NCI-H2227 treated with DMSO at 0.1 percent for 48 hours (cell line): ENCODE measurements at regions not wholly inside any gene's neighbourhood (a gene's known extent, or its start where the extent isn't known, plus 50 kb on each side); places are given as distances from the start of the nearest gene placed in this dataset.

ENCODE experiments used
- DNase-seq: peaks from one replicate; lab custom pipeline; 2025; lab: John Stamatoyannopoulos, UW

- DNase-seq: no peak
Measured at GRCh38 chr19:28221736-28222135, 991.2 kb downstream of the UQCRFS1 start.

DNA sequence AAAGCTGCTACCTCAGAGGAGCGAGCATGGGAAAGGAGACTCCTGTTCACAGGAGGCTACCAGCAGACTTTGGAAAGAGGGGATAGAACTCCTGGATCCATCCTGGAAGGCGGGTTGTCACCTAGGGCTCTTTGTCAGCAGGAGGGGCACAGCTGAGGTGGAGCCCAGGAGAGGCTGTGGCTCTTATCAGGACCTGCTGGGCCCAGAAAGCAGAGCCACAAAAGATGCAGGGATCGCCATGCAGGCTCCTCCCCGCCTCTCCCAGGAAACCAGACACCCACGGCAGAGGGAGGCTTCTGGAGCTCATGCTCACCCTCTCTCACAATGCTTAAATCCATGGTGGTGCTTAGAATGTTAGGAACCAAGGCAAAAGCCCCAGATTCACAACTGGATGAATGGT lies 994.2 kb downstream of the UQCRFS1 start:
- no peak for DNase-seq

DNA sequence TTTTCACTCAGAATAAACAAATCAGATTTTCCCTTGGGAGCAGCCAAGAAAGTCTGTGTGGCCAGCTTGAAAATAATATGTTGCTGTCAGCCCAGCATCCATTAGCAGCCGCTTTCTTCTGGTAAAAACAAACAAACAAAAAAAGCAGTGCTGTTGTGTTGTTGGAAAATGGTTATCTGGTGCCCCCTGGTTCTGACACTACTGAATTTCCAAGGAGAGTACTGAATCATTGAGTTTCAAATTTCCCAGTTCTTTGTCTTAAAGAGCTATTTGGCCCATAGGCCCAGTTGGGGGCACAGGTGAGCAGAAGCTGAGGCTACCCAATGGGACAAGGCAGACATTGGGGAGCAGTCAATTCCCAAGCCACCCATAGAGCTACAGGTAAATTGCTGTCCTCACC lies 995.9 kb downstream of the UQCRFS1 start:
- peak; percentile 22 for DNase-seq

DNA sequence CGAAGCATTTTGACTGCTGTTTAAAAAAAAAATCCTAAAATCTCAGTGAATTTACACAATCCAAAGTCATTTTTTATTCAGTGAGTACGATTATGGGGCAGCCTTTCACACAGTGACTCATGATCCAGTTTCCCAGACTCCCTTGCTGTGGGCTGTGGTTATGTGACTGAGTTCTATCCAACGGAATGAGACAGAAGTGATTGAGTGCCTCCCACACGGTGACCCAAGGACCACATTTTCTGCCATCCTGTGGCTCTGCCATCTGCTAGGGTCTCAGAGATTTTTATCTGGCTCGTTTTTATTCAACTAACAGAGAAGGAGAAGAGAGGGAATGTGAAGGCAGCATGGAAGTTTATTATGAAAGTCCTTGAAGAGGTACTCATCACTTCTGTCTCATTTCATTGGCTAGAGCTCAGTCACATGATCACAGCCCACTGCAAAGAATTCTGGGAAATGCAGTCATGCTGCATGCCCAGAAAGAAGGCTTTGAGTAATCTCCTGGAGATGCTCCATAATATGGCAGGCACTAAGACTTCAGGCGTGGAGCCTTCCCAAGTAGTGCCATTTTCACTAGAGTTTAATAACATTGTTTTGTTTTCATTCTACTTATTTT lies 999.4 kb downstream of the UQCRFS1 start:
- peak; percentile 73 for DNase-seq

- DNase-seq: no peak
Measured at GRCh38 chr19:28210886-28211285, 1002.1 kb downstream of the UQCRFS1 start.

DNA sequence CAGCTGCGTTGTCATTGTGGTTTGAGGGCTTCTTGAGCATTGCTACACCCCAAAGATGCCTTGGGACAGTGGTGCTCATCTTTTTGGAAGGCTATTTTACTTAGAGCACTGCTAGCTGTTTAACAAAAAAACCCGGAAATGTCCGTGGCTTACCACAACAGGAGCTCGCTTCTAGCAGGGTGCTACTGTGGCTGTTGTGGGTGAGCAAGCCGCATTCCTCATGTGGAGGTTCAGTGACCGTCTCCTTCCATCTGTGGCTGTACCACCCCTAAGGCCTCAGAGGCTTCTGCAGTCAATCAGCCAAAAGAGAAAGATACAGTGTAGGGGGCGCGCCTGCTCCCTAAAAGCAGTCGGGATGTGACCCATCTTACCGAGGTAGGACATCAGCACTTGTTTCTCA lies 1004.2 kb downstream of the UQCRFS1 start:
- DNase-seq: no peak

DNA sequence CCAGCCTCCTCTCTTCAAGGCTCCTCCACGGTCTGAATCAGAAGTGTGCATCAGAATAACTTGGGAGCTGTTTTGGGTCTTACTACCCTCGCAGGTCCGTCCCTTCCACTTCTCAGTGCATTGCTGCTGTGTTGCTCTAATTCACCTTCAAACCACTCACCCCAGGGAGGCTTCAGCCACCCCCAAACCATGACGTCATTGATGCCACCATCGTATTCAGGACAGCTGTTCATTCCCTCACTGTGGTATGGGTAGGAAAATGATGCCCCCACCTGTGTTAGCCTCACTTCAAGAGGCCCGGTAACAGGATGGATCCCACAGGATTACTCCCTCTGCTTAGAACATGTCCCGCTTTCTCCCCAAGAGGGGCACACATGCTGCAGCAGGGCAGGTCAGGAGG lies 1005.7 kb downstream of the UQCRFS1 start:
- DNase-seq: no peak

DNA sequence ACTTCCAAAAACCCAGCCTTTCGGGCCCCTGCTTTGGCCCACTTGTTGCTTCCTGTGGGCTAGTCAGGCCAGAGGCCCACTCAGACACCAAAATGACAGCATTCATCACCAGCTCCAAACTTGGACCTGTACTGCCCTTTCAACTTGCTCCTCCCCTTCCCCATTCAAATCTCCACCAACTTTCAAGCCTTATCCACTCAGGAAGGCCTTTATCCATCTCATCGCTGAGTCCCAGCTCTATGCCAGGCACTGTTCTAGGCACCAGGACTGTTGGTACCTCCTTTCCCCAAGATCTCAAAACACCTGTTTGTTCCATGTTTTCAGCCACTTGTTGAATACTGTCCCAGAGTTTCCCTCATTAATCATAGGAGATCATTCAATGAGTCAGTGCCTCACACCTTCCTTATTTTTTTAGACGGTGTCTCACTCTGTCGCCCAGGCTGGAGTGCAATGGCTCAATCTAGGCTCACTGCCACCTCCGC lies 1011.4 kb downstream of the UQCRFS1 start:
- no peak for DNase-seq

GRCh38 chr19:28199323-28199722 lies 1013.6 kb downstream of the UQCRFS1 start:
- DNase-seq: no peak

- DNase-seq: no peak
Measured at GRCh38 chr19:28196961-28197360, 1016.0 kb downstream of the UQCRFS1 start.

DNA sequence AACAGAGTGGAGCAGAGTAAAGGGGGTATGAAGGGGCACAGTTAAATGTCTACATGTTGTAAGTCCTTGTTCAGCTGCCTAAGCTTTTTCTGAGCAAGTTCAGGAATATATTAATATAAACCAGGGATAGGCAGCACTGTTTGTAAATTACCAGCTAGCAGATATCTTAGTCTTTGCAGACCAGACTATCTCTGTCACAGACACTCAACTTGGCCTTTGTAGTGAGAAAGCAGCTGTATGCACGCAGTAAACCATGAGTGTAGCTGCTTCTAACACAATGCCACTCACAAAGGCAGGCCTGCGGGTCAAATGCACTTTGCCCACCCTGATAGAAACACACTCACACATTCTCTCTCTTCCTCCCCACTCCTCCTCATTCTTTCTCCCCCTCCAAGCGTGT lies 1016.9 kb downstream of the UQCRFS1 start:
- DNase-seq: no peak

- DNase-seq: no peak
Measured at GRCh38 chr19:28185646-28186045, 1027.3 kb downstream of the UQCRFS1 start.

DNA sequence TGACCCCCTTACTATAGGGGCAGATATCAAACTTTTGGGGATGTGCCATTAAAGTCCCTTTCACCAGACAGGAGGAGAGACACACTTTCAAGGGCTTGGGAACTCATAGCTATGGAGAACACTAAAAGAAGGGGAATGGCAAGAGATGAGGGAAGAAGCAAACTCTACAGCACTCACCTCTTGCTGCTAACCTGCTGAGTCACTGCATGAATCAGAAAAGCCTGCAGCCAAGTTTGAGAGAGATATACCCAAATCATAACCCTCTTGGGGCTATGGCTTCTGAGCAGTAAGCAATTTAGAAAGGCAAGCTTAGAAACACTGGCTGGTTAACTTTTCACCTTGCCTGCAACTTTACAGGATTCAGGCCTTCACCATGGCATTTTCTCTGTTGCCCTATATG lies 1028.0 kb downstream of the UQCRFS1 start:
- DNase-seq: no peak

DNA sequence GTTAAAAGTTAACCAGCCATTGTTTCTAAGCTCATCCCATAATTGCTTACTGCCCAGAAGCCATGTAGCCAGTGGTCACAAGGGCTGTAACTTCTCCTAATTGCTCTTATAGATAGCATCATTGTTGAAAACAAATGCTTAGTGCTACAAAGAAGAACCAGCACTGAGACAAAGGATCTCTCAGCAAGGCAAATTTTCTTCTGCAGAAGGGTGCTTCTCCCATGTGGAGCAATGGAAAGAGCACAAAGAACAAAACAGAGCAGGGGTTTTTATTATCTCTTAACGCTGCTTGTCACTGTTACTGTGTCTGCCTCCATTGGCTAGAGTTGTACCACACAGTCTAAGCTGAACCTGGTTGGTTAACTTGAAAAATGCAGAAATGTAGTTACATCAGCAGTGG lies 1036.8 kb downstream of the UQCRFS1 start:
- no peak for DNase-seq

DNA sequence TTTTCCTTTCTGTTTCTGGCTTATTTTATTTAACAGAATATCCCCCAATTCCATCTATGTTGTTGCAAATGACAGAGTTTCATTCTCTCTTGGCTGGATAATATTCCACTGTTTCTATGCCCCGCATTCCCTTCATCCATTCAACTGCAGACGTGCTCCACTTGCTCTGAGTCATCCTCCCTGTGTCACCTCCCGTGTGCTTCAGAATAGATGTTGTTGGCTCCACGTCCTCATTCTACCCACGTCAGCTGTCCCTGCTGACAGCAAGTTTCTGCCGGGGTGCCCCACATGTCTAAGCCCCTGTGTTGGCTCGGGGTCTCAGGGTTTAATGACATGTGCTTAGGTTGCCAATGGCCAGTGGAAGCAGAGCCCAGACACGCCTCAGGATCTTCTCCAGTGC lies 1041.0 kb downstream of the UQCRFS1 start:
- DNase-seq: no peak

- no peak for DNase-seq
Measured at GRCh38 chr19:28170066-28170465, 1042.9 kb downstream of the UQCRFS1 start.

GRCh38 chr19:28169168-28169887 lies 1043.6 kb downstream of the UQCRFS1 start:
- DNase-seq: peak; percentile 29

GRCh38 chr19:28168557-28168956 lies 1044.4 kb downstream of the UQCRFS1 start:
- DNase-seq: no peak

DNA sequence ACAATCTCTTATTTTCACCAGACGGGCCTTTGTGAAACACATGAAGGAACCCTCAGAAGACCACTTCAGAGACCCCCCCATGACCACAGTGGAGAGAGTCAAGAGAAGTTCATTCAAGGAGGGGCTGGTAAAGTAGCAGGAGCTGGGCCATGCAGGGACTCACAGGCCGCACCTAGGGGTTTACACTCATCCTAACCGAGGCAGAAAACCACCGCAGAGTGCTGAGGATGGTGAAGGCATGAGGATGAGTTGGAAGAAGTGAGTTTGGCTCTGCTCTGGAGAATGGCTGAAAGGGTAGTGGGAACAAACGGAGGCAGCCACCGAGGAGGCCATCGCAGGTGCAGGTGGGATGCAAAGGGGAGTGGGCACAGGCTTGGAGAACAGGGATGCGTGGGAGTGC lies 1046.9 kb downstream of the UQCRFS1 start:
- DNase-seq: no peak

DNA sequence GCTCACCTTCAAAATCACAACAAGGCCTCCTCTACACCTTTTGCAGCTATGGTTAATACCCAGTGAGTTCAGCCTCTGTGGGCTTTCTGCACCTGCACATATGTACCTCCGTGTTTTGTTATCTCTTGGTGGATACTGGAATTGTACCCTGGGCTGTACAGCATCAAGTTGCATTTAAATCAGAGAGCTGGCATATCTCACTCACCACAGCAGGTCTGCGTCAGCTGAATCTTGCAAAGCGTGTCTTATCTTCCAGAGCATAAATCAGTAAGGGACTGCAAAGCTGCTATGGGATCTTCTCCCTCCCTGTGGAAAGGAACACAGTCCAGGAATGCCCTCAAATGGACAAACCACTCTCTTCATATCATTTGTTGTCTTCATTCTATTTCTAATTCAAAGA lies 1048.7 kb downstream of the UQCRFS1 start:
- DNase-seq: no peak

DNA sequence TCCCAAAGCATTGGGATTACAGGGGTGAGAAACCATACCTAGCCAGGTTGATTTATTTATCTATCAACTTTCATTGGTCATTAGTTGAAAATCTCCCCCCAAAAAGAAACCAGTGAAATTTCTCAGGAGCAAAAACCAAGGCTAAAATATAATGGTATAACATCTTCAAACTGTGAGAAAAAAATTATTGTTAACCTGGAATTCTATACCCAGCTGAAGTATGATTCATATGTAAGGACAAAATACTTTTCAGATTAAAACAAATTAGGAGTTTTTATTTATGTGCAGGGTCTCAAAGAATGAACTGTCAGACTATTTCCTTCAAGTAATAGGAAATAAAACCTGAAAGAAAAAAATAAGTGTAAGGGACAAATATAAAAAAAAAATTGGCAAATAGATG lies 1053.9 kb downstream of the UQCRFS1 start:
- no peak for DNase-seq

DNA sequence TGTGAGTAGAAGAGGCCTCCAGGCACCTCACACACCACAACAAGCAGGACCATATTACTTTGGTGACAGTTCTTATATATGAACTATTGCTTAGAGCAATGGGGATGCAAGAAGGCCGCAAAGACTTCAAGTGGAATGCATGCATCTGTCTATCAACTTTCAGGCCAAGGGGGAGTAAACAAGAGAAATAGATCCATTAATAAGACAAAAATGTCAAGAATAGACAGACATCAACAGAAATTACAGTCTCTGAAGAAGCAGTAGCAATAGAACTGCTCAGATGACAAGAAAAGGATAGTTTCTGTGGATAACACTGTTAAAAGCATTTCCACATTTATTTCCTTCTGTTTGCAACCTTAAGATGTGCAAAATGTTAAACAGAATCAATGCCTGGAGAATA lies 1057.7 kb downstream of the UQCRFS1 start:
- no peak for DNase-seq

DNA sequence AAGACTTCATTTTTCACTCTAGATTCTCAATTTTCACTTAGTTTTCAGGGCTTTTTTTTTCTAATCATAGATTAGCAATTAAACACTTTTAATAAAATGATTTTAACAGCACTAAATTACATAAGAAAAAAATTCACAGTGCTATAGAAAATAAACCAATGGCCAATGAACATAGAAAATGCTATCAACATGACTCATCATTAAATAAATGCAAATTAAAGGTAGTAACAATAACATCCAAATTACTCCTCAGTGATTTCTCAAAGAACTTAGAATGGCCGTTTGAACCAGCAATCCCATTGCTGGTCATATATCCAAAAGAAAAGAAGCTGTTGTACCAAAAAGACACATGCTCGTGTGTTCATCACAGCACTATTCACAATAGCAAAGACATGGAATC lies 1058.9 kb downstream of the UQCRFS1 start:
- DNase-seq: no peak

DNA sequence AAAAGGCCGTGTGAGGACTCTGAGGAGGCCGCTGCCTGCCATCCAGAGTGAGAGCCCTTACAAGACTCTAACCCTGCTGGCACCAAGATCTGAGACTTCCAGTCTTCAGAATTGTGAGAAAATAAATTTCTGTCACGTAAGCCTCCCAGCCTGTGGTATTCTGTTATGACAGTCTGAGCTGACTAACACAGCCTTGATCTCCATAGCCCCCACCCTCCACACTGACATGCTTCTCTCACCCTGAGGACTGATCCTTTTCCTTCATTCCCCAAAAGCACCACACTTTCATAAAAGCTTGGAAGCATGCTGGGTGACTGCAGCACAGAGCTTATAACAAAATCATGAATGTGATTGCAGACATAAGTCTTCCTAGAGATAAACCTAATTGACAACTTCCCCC lies 1059.8 kb downstream of the UQCRFS1 start:
- no peak for DNase-seq
